DOHH2 (cell line): ENCODE measurements at regions not wholly inside any gene's neighbourhood (a gene's known extent, or its start where the extent isn't known, plus 50 kb on each side); places are given as distances from the start of the nearest gene placed in this dataset.

ENCODE experiments used
- EZH2phosphoT487 ChIP-seq: fragments of 200-600 bp; sonication (generic); IDR thresholded peaks from 2 replicates; pipeline ENCODE4 v1.6.1; 2017; ENCODE audit warnings: borderline replicate concordance, mild to moderate bottlenecking, antibody characterized with exemption, low read length, moderate library complexity, mixed read lengths
- TF ChIP-seq, protein P1 (sequence below): fragments of 200-600 bp; sonication (generic); IDR thresholded peaks from one replicate; pipeline ENCODE4 v1.5.1; 2014; ENCODE audit warnings: antibody characterized with exemption, mild to moderate bottlenecking, low read depth, low read length; ENCODE audit not compliant: poor library complexity, severe bottlenecking

DNA sequence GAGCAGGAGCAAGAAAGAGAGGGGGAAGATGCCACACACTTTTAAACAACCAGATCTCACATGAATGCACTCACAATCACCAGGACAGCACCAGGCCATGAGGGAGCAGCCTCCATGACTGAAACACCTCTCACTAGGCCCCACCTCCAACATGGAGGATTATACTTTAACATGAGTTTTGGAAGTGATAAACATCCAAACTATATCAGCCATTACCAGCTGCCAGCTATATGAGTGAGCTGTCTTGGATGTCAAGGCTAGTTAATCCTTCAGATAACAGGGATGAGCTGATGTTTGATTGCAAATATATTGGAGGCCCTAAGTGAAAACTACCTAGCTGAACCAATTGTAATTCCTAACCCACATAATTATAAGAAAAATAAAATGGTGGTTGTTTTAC lies 108.4 kb upstream of the DCBLD2 start:
- TF ChIP-seq, protein P1, sequence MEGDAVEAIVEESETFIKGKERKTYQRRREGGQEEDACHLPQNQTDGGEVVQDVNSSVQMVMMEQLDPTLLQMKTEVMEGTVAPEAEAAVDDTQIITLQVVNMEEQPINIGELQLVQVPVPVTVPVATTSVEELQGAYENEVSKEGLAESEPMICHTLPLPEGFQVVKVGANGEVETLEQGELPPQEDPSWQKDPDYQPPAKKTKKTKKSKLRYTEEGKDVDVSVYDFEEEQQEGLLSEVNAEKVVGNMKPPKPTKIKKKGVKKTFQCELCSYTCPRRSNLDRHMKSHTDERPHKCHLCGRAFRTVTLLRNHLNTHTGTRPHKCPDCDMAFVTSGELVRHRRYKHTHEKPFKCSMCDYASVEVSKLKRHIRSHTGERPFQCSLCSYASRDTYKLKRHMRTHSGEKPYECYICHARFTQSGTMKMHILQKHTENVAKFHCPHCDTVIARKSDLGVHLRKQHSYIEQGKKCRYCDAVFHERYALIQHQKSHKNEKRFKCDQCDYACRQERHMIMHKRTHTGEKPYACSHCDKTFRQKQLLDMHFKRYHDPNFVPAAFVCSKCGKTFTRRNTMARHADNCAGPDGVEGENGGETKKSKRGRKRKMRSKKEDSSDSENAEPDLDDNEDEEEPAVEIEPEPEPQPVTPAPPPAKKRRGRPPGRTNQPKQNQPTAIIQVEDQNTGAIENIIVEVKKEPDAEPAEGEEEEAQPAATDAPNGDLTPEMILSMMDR, result no peak
- no peak for TF ChIP-seq EZH2phosphoT487
